ENCODE measurements at regions not wholly inside any gene's neighbourhood (a gene's known extent, or its start where the extent isn't known, plus 50 kb on each side); places are given as distances from the start of the nearest gene placed in this dataset.

DNA sequence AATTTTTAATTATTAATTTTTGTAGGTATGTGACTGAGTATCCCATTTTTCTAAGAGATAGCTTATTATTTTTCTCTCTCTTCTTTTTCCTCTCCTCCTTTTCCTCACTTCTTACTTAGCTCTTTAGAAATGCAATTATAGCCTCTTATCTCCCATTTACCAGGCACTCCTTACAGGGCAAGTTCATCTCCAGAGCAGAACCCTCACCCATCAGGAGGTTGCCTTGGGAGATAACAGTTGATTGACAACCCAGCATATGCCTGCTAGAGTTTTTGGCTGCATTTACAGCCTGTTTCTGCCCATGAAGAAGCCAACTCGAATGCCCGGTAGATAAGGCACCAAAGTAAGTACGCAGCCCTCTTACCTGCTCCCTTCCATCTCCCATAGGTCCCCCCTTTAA lies 572.9 kb upstream of the ZFP42 start:
- no TSS peak for BruUV-seq (replicated peaks)
- Histone ChIP-seq H3K36me3 (replicated peaks in 1 of 2; ENCODE audit: control insufficient read depth in 1 of 2, insufficient read depth in 2 of 2, low read length in 2 of 2) (no peaks in the 10 kb centered on the region), H3K4me2 (ENCODE audit: low read depth, low read length) (no peak overlapping the region), H3K27me3 (ENCODE audit: control insufficient read depth in 1 of 2, insufficient read depth in 2 of 2, low read length in 2 of 2) (no peaks in the 10 kb centered on the region; a peak in 2 of 5 replicates), H4K20me1 (ENCODE audit: insufficient read depth, low read length) (no peaks in the 10 kb centered on the region), H3K27ac (ENCODE audit: extremely low read length, insufficient read depth, low read length) (no peak overlapping the region), H3K9me3 (ENCODE audit: low read length) (no peaks in the 10 kb centered on the region), H3K4me3 (replicated peaks in 1 of 3; ENCODE audit: insufficient read depth in 1 of 3, low read depth in 2 of 3, low read length in 3 of 3) (no peak overlapping the region), H2AFZ (ENCODE audit: low read length) (no peak overlapping the region), H3K9ac (ENCODE audit: insufficient read depth, low read depth, low read length) (no peak overlapping the region), H3K79me2 (ENCODE audit: insufficient read depth, low read length) (no peaks in the 10 kb centered on the region), H3K4me1 (ENCODE audit: insufficient read depth, low read length) (no peaks in the 10 kb centered on the region)
- no peak for ATAC-seq
- intact Hi-C loops (cut with micrococcal nuclease; ENCODE audit: unreplicated experiment) = no loop called here
- no peak for FAIRE-seq
- TF ChIP-seq ZSCAN25 (CRISPR knock-in tag; IDR thresholded peaks at IDR 0.05) (no peak), SALL1 (CRISPR knock-in tag; IDR thresholded peaks at IDR 0.05) (no peak), ZBTB4 (CRISPR knock-in tag; IDR thresholded peaks at IDR 0.05; ENCODE audit: borderline replicate concordance) (no peak), HMG20A (CRISPR knock-in tag; IDR thresholded peaks at IDR 0.05; ENCODE audit: borderline replicate concordance) (no peak)
- ChIA-PET POLR2A (no interaction called here), CTCF (ENCODE audit: low intra/inter-chr PET ratio, low total read pairs) (no interaction called here)
- in situ Hi-C loops (cut with HindIII; ENCODE audit: extremely low pct_ligation_motif_present, low pct_unique_long_range_greater_than_20kb) = no loop called here
- no peak for DNase-seq (ENCODE audit: low spot score)
- WGBS (ENCODE audit: low lambda C conversion rate) = 2% methylated on average over 3 of the region's 3 CpGs

GRCh38 chr4:187424636-187425035 lies 570.9 kb upstream of the ZFP42 start:
- Histone ChIP-seq H3K27ac (ENCODE audit: extremely low read length, insufficient read depth, low read length) (no peak overlapping the region), H3K27me3 (ENCODE audit: control insufficient read depth in 1 of 2, insufficient read depth in 2 of 2, low read length in 2 of 2) (no peaks in the 10 kb centered on the region; a peak in 1 of 5 replicates), H4K20me1 (ENCODE audit: insufficient read depth, low read length) (no peaks in the 10 kb centered on the region), H2AFZ (ENCODE audit: low read length) (no peak overlapping the region), H3K4me2 (ENCODE audit: low read depth, low read length) (no peak overlapping the region), H3K9ac (ENCODE audit: insufficient read depth, low read depth, low read length) (no peak overlapping the region), H3K36me3 (replicated peaks in 1 of 2; ENCODE audit: control insufficient read depth in 1 of 2, insufficient read depth in 2 of 2, low read length in 2 of 2) (no peaks in the 10 kb centered on the region), H3K4me1 (ENCODE audit: insufficient read depth, low read length) (no peaks in the 10 kb centered on the region), H3K79me2 (ENCODE audit: insufficient read depth, low read length) (no peaks in the 10 kb centered on the region), H3K4me3 (replicated peaks in 1 of 3; ENCODE audit: insufficient read depth in 1 of 3, low read depth in 2 of 3, low read length in 3 of 3) (no peak overlapping the region), H3K9me3 (ENCODE audit: low read length) (no peaks in the 10 kb centered on the region)
- TF ChIP-seq POGZ (CRISPR knock-in tag; IDR thresholded peaks at IDR 0.05) = no peak
- TF ChIP-seq ZNF382 (CRISPR knock-in tag; IDR thresholded peaks at IDR 0.05; ENCODE audit: borderline replicate concordance) = no peak
- no peak for TF ChIP-seq HHEX (CRISPR knock-in tag; IDR thresholded peaks at IDR 0.05)
- no peak for TF ChIP-seq MXI1 (IDR thresholded peaks at IDR 0.05; ENCODE audit: borderline replicate concordance, low read depth, low read length)
- TF ChIP-seq DR1 (CRISPR knock-in tag; IDR thresholded peaks at IDR 0.05) = no peak
- TF ChIP-seq HMG20A (CRISPR knock-in tag; IDR thresholded peaks at IDR 0.05; ENCODE audit: borderline replicate concordance) = no peak
- TF ChIP-seq MTERF4 (CRISPR knock-in tag; IDR thresholded peaks at IDR 0.05) = no peak
- TF ChIP-seq ZFP82 (CRISPR knock-in tag; IDR thresholded peaks at IDR 0.05; ENCODE audit: borderline replicate concordance) = no peak
- no peak for TF ChIP-seq HNRNPH1 (optimal IDR thresholded peaks at IDR 0.05; ENCODE audit: low read depth, low read length)
- TF ChIP-seq ZNF296 (CRISPR knock-in tag; conservative IDR thresholded peaks at IDR 0.05) = no peak
- intact Hi-C loops (cut with micrococcal nuclease; ENCODE audit: unreplicated experiment) (no loop called here), in situ Hi-C loops (cut with HindIII; ENCODE audit: extremely low pct_ligation_motif_present, low pct_unique_long_range_greater_than_20kb) (no loop called here)
- FAIRE-seq = no peak
- no TSS peak for BruUV-seq (replicated peaks)
- DNase-seq (ENCODE audit: low spot score) = no peak
- CTCF ChIA-PET (ENCODE audit: low intra/inter-chr PET ratio, low total read pairs) = no interaction called here
- WGBS (ENCODE audit: low lambda C conversion rate) = 3% methylated on average over 1 of the region's 1 CpG
- no peak for ATAC-seq
- POLR2A ChIA-PET = no interaction called here
